HG02678 (cell line): ENCODE measurements at regions not wholly inside any gene's neighbourhood (a gene's known extent, or its start where the extent isn't known, plus 50 kb on each side); places are given as distances from the start of the nearest gene placed in this dataset.
A peak's percentile ranks its signal among the peaks of the same experiment; 100 is the strongest.
"Not testable (repeated sequence)": the region's sequence is repeated elsewhere in the genome, so short reads cannot be mapped to it uniquely, and the experiment has no call there.

Experiments
- ATAC-seq: cut with Tn5 transposase; IDR thresholded peaks from one replicate; pipeline ENCODE4 v1.9.1; 2021; ENCODE audit warnings: mild to moderate bottlenecking, moderate library complexity; ENCODE audit not compliant: unreplicated experiment

DNA sequence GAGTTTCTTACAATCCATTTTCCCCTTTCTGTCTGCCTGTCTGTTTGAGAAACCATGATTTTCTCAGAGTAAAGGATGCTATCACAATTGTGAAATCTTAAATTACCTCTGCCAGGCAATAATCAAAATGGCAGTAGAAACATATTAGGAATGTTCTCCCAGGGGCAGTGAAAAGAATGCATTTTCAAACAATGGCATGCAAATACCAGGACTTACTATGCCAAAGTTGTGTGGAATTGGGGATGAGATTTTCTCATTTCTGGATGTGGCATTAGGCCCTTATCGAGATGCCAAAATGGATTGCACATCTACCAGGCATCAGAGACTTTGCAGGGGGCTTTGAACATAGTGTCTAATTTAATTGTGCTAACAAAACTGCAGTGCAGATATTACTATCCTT, 821.4 kb downstream of the RNF144A start:
- ATAC-seq, result no peak

DNA sequence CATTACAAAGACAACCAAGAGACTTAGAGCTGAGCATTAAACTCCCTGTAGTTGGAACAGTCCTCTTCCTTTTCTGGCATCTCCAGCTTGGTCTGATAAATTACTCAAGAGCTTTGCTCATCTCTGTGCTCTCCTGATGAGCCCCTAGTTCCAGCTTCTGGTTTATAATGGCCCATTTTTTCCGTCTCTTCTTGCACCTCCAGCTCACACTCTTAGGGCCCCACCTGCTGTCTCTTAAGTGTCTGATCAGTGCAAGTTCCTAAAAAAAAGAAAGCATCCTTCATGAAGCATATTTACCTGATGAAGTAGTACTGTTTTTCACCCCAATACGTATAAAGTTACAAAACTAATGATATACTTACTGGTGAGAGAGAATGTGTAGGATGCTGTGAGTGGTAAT, 822.9 kb downstream of the RNF144A start:
- ATAC-seq, result no peak

DNA sequence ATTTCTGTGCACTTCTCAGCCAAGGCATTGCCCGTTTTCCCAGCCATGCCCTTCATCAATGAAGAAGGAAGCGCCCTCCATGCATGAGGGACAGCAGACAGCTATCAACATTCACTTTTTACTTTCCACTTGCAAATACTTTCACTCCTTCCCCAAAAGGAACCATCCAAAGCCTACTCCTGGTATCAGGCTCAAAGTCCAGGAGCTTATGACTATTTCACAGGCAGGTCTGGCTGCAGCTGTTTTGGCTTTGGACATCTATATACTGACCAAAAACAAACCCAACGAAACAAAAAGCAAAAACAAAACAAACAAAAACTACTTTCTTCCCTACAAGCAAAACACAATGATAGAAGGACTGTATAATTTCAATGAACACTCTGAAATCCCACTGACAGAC, 825.1 kb downstream of the RNF144A start:
- no peak for ATAC-seq

DNA sequence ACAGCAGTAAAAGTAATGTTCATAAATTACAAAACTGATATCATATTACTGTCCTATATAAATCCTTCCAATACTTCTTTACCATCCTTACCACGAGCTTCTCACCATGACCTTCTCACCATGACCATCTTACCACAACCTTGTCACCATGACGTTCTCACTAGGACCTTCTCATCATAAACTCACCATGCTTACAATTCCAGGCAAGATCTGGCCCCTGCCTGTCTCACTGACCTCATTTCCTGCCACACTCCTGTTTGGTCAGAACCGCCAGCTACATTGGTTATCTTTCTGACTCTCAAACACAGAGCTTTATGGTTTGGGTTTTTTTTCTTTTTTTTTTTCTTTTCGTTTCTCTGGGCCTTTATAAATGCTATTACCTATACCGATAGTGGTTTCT, 827.6 kb downstream of the RNF144A start:
- no peak for ATAC-seq

DNA sequence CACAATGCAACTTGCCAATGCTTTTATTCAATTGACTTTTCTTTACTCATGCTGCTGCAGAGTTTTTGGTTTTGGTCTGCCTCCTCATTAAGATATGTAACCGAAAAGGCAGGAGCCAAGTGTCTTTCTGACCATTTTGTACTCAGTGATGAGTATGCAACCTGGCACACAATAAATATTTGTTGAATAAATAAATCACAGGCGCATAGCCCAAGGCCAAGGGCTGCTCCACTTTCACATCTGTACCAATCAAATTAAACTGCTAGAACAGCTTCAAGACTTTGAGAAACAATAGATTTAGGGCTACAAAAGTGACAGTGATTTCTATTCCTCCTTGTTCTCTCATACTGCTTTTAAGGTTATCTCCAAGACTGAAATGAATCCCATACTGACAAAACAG, 828.2 kb downstream of the RNF144A start:
- ATAC-seq, result no peak

DNA sequence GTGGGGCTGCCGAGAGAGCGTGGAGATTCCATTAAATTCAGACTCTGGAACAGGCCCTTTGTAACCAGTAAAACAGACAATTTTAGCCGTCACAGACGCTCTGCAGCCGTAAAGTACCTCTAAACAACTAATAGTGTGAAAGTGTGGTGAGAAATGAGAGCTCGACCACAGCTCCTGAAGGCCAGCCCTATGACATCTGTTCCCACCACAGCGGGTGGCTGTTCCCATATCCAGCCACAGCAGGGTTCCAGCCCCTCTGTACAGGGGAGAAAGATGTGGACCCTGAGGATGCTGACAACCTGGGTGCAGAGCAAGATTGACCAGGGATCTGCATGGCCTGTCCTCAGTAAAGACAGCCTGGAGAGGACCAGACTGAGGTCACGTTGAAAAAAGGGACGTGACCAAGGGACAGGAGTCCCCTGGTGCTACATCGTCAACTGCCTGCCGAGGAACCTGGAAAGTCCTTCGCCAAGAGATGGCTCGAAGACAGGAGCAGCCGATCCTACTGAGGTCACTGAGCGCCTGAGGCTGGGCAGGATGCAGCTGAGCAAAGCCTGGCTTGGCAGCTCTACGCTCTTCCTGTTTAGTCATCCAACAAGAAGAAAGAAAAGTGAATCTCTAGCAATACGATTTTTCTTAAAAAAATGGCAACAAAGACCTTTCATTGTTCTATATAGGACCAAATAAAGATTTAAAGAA, 831.7 kb downstream of the RNF144A start:
- ATAC-seq, result no peak

DNA sequence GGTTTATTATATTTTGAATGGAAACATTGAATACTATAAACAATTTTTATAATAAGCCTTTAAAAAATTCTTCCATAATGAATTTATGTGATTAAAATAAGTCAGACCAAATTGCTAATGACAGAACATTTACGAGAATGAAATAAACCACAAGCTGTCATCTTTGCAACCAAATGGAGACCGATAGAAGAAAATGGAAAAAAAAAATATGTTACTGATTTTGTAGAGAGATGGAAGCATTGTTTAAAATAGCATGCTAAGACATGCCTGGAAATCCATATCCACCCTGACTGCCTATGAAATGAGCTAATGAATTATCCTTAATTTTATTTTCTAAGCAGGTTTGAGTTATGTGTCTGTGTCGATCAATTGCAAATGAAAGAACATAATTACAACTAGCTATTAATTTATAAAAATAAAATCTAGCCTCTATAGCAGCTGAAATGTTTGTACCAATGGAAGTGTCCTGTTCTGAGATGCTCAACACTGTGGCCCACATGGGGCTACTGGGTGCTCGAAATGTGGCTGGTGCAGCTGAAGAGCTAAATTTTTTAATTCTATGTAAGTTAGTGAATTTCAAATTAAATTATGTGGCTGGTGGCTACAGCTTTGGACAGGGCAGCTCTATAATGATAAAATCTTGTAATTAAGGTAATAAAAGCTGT, 832.8 kb downstream of the RNF144A start:
- ATAC-seq, result no peak

DNA sequence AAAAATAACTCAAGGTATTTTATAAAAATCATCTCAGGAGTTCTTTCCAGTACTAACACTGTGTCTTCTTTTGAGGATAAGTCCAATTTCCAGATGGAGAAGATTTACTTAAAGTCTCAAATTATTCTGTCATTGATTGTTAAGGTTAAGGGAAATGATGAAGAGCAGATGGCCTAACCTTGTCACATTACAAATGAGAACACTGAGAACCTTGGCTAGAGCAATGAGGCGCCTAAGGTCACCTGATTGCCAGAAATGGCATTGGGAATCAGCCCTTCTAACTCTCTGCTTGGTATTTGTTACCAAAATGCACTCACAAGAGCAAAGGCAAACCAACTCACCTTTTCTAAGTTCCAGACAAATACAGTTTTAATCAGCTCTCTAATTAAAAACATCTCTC, 835.1 kb downstream of the RNF144A start:
- ATAC-seq, result no peak

DNA sequence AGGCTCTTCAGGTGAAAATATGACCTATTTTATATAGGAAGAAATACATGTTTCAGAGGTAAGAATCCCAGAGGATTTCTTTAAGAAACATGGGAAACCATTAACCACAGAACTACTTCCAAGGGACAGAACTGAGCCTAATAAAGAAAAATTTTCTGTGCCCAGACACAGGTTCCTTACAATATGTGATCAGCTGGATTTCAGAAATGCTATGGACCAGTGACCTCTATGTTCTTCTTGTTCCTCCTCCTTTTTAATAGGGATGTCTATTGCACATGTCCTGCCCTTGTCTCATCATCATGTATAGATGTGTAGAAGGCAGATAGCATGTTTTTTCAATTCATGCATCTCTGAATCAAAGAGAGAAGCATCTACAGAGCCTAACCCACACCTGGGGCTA, 836.6 kb downstream of the RNF144A start:
- no peak for ATAC-seq

DNA sequence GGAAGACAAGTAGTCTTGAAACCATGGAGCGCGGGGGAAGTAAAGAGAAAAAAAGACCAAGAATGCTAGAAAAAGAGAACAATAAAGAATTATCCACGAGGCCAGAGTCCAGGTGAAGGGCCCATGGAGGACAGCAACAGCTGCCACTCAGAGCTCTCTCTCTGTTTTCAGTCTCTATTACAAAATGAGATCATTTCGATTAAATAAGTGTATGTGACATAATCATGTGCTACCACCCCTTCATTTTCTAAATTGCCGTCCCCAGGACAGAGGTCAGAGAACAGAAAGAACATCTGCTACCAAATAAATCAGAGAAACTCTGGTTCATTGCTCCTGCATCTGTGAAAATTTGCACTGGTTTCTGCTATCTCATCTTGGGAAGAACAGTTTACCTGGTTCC, 838.7 kb downstream of the RNF144A start:
- no peak for ATAC-seq

DNA sequence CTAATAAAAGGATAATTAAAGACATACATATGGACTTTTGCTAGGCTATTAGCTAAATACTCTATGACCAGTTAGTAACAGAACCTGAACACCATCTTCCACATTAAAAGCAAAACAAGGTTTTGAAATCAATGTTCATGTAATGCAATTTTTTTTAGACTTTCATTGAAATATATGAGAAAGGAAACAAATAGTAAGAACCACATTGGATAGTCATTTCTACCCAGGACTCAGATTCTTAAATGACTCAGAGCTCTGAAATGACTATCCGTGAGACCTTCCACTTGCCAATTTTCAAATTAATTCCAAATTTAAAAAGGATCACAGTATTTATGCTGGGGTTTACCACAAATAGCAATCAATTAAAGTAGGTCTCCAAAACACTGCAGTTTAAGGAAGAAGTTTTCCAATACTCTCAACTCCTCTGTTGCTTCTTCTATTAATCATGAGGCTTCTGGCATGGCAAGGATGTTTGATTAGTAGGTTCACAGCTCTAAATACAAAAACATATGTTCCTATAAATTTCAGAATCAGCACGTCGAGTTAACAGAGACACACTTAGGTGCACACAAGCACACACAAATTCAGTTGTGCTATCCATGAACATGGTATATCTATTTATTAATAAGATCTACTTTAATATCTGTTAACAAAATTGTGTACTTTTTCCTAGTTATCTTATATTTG, 841.0 kb downstream of the RNF144A start:
- ATAC-seq, result no peak

DNA sequence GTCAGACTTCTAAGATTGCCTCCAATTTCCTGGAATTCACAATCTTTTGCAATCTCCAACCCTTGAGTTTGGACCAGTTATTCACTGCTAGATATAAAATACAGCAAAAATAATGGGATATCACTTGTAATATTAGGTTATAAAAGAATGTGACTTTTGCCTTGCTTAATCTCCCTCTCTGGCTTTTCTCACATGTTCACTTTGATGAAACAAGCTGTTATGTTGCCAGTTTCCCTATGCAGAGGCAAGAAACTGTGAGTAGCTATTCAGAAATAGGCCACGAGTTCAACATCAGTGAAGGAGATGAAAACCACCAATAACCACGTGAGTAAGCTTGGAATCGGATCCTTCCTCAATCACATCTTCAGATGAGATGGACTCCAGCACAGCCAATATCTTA, 842.7 kb downstream of the RNF144A start:
- no peak for ATAC-seq

DNA sequence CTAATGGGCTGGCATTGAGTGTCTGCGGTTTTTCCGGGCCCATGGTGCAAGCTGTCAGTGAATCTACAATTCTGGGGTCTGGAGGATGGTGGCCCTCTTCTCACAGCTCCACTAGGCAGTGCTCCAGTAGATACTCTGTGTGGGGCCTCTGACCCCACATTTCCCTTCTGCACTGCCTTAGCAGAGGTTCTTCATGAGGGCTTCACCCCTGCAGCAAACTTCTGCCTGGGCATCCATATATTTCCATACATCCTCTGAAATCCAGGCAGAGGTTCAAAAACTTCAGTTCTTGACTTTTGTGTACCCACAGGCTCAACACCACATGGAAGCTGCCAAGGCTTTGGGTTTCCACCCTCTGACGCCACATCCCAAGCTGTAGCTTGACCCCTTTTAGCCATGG, 846.2 kb downstream of the RNF144A start:
- ATAC-seq, result not testable (repeated sequence)

DNA sequence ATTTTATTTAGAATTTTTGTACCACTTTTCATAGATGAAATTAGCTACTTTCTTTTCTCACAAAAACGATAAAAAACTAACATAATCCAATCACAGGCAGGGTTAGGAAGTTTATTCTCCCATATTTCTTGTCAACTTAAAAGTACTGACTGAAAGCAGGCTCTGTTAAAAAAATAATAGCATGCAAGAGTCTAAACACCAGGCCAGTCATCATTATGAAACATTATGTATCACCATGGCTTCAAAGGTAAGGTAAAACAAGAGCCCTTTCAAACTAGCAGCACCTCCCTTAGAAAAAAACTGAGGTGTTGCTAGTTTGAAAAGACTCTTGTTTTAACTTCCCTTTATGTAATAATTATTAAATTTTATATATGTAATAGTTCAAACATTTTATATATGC, 848.0 kb downstream of the RNF144A start:
- no peak for ATAC-seq

DNA sequence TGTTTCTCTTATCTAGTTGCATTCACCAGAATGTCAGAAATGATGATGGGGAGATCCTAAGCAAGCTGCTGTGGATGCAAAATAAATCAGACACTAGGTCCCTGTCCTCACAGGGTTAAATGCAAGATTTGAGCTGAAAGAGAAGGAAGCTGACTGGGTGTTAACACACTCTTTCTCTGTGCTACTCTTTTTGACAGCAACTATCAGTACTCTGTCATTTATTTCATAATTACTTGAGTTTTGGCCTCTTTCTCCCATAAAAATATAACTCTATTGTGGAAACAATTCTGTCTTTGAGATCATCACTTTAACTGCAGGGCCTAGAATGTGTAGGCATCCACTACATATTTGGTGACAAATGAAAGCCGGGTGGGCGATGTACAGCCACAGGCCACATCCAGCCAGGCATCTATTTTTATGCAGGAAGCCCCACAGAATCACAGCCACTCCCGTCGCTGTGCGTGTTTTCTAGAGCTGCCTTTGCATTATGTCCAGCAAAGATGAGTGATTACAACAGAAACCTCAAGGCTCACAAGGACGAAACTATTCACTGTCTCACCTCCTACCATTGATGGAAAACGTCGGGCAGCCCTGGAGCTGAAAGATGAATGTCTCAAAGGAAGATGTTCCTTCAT, 849.0 kb downstream of the RNF144A start:
- ATAC-seq, result no peak

DNA sequence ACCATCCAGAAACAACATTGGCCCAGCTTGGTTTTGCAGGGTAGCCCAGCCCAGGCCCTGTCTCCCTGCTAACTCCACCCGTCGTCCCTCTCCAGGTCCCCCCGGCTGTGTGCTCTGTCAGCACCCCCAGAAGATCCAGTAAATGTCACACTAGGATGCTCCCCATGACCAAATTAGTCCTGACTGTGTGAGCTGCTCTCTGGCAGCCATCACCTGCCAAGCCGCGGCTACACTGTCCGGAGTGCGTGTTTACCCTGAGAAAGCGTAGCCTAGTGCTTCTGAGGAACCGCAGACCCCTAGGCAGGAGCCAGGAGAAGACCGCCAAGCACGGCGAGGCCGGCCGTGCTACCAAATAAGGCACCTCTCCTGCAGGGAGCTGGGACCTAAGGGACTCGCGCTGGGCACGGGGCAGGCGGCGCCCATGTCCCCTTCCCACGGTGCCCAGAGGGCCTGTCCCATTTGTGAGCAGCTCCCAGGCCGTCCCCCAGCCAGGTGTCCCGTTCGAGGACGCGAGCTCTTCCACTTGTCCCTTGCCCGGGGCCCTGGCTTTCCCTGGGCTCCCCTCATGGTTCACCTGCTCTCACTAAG, 849.9 kb downstream of the RNF144A start:
- no peak for ATAC-seq

DNA sequence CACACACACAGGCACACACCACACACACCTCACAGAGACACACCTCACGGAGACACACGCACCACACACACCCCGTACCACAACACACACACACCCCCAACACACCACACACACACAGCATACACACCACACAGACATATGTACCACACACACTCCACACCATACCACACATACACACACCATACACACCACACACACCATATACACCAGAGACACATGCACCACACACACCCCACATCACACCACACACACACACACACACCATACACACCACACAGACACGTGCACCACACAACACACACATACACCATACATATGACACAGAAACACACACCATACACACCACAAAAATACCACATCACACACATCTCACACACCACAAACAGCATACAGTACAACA, 850.7 kb downstream of the RNF144A start:
- ATAC-seq, result no peak

DNA sequence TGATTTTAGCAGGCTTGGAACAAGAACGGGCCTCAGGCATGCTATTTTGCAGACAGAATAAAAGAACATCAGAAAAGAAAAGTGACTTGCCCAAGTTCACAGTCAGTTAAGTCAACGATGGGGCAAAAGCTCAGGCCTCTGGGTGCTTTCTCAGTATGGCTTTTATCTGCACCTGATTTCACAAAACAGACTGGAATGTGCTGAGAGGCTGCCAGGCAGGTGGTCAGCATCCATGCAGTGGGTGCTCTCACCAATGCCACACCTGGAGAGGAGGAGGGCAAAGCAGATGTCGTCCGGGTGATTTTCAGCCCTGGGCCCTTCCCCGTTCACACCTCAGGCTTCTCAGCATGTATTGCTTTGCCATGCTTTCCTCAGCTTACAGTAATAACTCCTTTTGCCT, 854.6 kb downstream of the RNF144A start:
- no peak for ATAC-seq

DNA sequence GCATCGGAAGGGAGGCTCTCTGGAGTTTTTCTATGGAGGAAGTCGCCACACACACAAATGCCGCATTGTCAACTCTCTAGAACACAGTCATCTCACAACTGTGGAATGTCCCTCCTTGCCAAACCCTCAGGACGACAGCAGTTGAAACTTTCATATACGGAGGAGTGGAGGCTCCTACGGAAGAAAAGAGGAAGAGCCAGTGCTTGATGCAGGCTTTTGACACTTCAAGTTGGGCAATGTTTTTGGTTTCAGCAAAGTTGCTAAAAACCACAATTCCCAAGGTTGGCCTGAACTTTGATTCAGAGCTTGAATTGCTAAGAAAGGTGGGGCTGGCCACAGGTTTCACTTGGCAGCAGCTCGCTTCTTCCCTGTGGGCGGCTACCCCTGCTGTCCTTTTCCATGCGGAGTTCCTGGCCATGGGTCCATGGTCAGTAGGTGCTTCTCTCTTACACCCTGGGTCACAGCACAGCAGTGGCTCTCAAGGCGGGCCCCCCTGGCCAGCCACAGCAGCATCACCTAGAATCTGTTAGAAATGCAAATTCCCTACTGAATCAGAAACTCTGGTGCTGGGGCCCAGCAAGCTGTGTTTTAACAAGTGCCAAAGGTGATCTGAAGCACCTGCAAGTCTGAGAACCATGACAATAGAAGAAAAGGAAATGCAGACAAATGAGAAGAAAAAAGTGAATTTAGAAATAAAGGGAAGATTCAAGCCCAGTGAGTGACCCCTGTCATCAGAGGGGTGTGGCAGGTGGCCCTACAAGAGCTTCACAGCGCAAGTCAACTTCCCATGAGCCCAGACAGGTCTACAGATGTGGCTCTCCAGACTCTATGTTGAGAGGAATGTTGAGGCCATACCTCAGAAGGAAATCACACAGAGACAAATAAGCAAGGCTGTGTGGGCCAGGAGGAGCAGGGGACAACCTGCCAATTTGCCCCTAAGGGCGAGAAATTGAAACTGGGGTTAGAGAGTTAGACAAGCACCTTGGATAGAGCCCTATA, 856.4 kb downstream of the RNF144A start:
- peak; percentile 80 for ATAC-seq

DNA sequence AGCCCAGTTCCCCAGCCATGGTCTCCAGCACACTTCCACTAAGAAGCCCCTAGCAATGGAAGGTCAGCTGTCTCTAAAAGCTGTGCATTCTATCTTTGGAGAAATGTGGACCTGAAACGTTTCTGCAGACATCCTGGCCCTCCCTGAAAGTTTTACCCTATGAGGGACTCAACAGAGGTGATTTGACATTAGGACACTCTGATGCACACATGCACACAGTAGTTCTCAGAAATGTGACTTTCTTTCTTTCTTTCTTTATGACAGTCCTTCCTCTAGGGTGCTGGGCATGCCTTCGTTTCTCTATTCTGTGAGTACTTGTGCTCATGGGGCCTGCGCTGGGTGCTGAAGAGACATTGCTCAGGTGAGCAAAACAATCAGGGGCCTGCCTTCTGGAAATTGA, 857.3 kb downstream of the RNF144A start:
- no peak for ATAC-seq
